HCT116 (cell line): ENCODE measurements at regions not wholly inside any gene's neighbourhood (a gene's known extent, or its start where the extent isn't known, plus 50 kb on each side); places are given as distances from the start of the nearest gene placed in this dataset.

Experiments
- ATAC-seq: fragments of 200-7000 bp; cut with Tn5 transposase; 2 replicates; pipeline ENCODE4 v1.9.1; 2020; ENCODE audit warnings: mild to moderate bottlenecking, moderate library complexity
- BruUV-seq: library from RNA; stranded (reverse); fragments of 400-500 nt; replicated peaks from 2 replicates; lab custom pipeline; 2021; lab: Mats Ljungman, UMichigan
- CTCF ChIA-PET: fragments of 300-600 bp; sonication (Branson Sonifier 250); formaldehyde crosslinking; loops from one replicate; lab custom pipeline; 2021; ENCODE audit warnings: antibody characterized with exemption; lab: Charles Lee
- POLR2A ChIA-PET: fragments of 300-600, 350-600 bp; sonication (Branson Sonifier 250); formaldehyde crosslinking; loops from one replicate; lab custom pipeline; 2021; ENCODE audit warnings: antibody characterized with exemption; lab: Charles Lee
- RAD21 ChIA-PET, 2 experiments: fragments of 300-600 bp; sonication (Branson Sonifier 250); formaldehyde crosslinking; loops; one replicate each; lab custom pipeline; 2023; ENCODE audit warnings: low total read pairs in 2 of 2; ENCODE audit not compliant: uncharacterized antibody in 2 of 2, unreplicated experiment in 2 of 2, low non-redundant PET in 1 of 2; lab: Charles Lee
- DNase-seq: peaks from one replicate; pipeline ENCODE4 v3.0.0-alpha.2; 2010; ENCODE audit warnings: low read depth, low spot score
- H2AFZ ChIP-seq: fragments of 200-600 bp; shearing (Covaris generic), sonication (generic); 2 replicates; pipeline ENCODE4 v1.6.1; 2017; ENCODE audit warnings: low read depth, mixed run types, mixed read lengths, antibody characterized with exemption, low read length; ENCODE audit not compliant: poor library complexity, severe bottlenecking
- H3K27ac ChIP-seq: 2 replicates; pipeline ENCODE4 v1.5.1; 2012; ENCODE audit warnings: low read depth, low read length
- H3K27me3 ChIP-seq: fragments of 200-600 bp; sonication (generic); 2 replicates; pipeline ENCODE4 v1.6.1; 2016; ENCODE audit warnings: mixed run types, low read length, mixed read lengths; ENCODE audit not compliant: insufficient read depth
- H3K36me3 ChIP-seq, 2 experiments: fragments of 200-500 bp in 1 of 2; fragments of 200-600 bp in 1 of 2; sonication (Bioruptor generic) in 1 of 2; sonication (generic) in 1 of 2; 2 replicates each; pipeline versions ENCODE4 v1.5.1 to v1.6.1; 2014 to 2016; ENCODE audit warnings: low read length in 2 of 2, inconsistent platforms in 1 of 2, mixed read lengths in 1 of 2, mixed run types in 1 of 2; ENCODE audit not compliant: insufficient read depth in 2 of 2, control insufficient read depth in 1 of 2
- H3K4me1 ChIP-seq, 2 experiments: fragments of 200-600 bp in 1 of 2; sonication (generic) in 1 of 2; 2 replicates each; pipeline versions ENCODE4 v1.5.1 to v1.6.1; 2012 to 2017; ENCODE audit warnings: low read length in 2 of 2, inconsistent platforms in 1 of 2, mild to moderate bottlenecking in 1 of 2, mixed read lengths in 1 of 2, mixed run types in 1 of 2, moderate library complexity in 1 of 2; ENCODE audit not compliant: insufficient read depth in 2 of 2, control insufficient read depth in 1 of 2
- H3K4me2 ChIP-seq: fragments of 200-600 bp; sonication (generic); 2 replicates; pipeline ENCODE4 v1.6.1; 2017; ENCODE audit warnings: mixed run types, low read length, mixed read lengths
- H3K4me3 ChIP-seq, 2 experiments: fragments of 200-600 bp in 1 of 2; sonication (generic) in 1 of 2; replicated peaks in 1 of 2; 2 replicates each; pipeline ENCODE4 v1.5.1; 2011 to 2016; ENCODE audit warnings: low read length in 2 of 2, control low read depth in 1 of 2, low read depth in 1 of 2, mild to moderate bottlenecking in 1 of 2, mixed read lengths in 1 of 2, mixed run types in 1 of 2
- H3K79me2 ChIP-seq: fragments of 200-600 bp; sonication (generic); 2 replicates; pipeline ENCODE4 v1.6.1; 2017; ENCODE audit warnings: mild to moderate bottlenecking, mixed run types, low read length, moderate library complexity, mixed read lengths; ENCODE audit not compliant: insufficient read depth
- H3K9ac ChIP-seq: fragments of 200-600 bp; sonication (generic); 2 replicates; pipeline ENCODE4 v1.6.1; 2016; ENCODE audit warnings: low read length, mixed read lengths
- H3K9me2 ChIP-seq: fragments of 200-600 bp; sonication (generic), shearing (Covaris generic); 2 replicates; pipeline ENCODE4 v1.6.1; 2017; ENCODE audit warnings: mixed run types, mild to moderate bottlenecking, moderate library complexity; ENCODE audit not compliant: insufficient read depth
- H3K9me3 ChIP-seq, 2 experiments: fragments of 200-500 bp in 1 of 2; fragments of 200-600 bp in 1 of 2; sonication (Bioruptor generic) in 1 of 2; sonication (generic) in 1 of 2; 2 replicates each; pipeline ENCODE4 v1.6.1; 2014 to 2017; ENCODE audit warnings: low read length in 2 of 2, mixed read lengths in 2 of 2, inconsistent platforms in 1 of 2, low read depth in 1 of 2, mild to moderate bottlenecking in 1 of 2, mixed run types in 1 of 2, moderate library complexity in 1 of 2; ENCODE audit not compliant: control insufficient read depth in 1 of 2, insufficient read depth in 1 of 2
- H4K20me1 ChIP-seq: fragments of 200-600 bp; sonication (generic), shearing (Covaris generic); 2 replicates; pipeline ENCODE4 v1.6.1; 2017; ENCODE audit warnings: mixed run types, mild to moderate bottlenecking, moderate library complexity; ENCODE audit not compliant: insufficient read depth
- CEBPB ChIP-seq: IDR thresholded peaks from 2 replicates; pipeline ENCODE4 v1.6.1; 2012; ENCODE audit warnings: low read depth
- ELF1 ChIP-seq: IDR thresholded peaks from 2 replicates; pipeline ENCODE4 v1.6.1; 2012; ENCODE audit warnings: low read depth, borderline replicate concordance
- EZH2 ChIP-seq: fragments of 200-600 bp; sonication (generic); IDR thresholded peaks from 2 replicates; pipeline ENCODE4 v1.6.1; 2017; ENCODE audit warnings: antibody characterized with exemption, mixed run types
- JUND ChIP-seq: IDR thresholded peaks from 2 replicates; pipeline ENCODE4 v1.6.1; 2012
- RAD21 ChIP-seq: IDR thresholded peaks from 2 replicates; pipeline ENCODE4 v1.6.1; 2012; ENCODE audit warnings: low read depth, mild to moderate bottlenecking
- SIN3A ChIP-seq: IDR thresholded peaks from 2 replicates; pipeline ENCODE4 v1.6.1; 2012; ENCODE audit warnings: low read depth
- SRF ChIP-seq: IDR thresholded peaks from 2 replicates; pipeline ENCODE4 v1.6.1; 2012; ENCODE audit warnings: low read depth
- YY1 ChIP-seq: IDR thresholded peaks from 2 replicates; pipeline ENCODE4 v1.6.1; 2011; ENCODE audit warnings: low read length, low read depth, moderate library complexity, mild to moderate bottlenecking; ENCODE audit not compliant: insufficient replicate concordance; ENCODE audit errors: extremely low read depth
- intact Hi-C: fragments of 100-400 bp; cut with micrococcal nuclease; formaldehyde crosslinking; loops from 2 replicates; pipeline ENCODE4 v1.10.0; 2022
- TF ChIP-seq, protein P1 (sequence below): IDR thresholded peaks from 2 replicates; pipeline ENCODE4 v1.6.1; 2012
- TF ChIP-seq, protein P2 (sequence below): IDR thresholded peaks from 2 replicates; pipeline ENCODE4 v1.6.1; 2012
- TF ChIP-seq, protein P3 (sequence below): IDR thresholded peaks from 2 replicates; pipeline ENCODE4 v1.6.1; 2012; ENCODE audit warnings: low read depth

GRCh38 chr2:136208682-136209420 lies 90.9 kb upstream of the CXCR4 start:
- no peaks in the 10 kb centered on the region for H3K4me1 ChIP-seq
- no peaks in the 10 kb centered on the region for H3K36me3 ChIP-seq
- no peak for DNase-seq
- no peaks in the 10 kb centered on the region for H3K79me2 ChIP-seq
- CTCF ChIA-PET: no interaction called here
- no peak overlapping the region for H3K9ac ChIP-seq
- no peaks in the 10 kb centered on the region for H3K27me3 ChIP-seq
- BruUV-seq: no TSS peak
- RAD21 ChIA-PET: no interaction called here
- intact Hi-C loops: no loop called here
- H3K4me2 ChIP-seq: no peak overlapping the region
- H3K9me3 ChIP-seq: no peaks in the 10 kb centered on the region
- H2AFZ ChIP-seq: no peak overlapping the region
- no peaks in the 10 kb centered on the region for H4K20me1 ChIP-seq
- no peak overlapping the region for H3K4me3 ChIP-seq
- TF ChIP-seq JUND: no peak
- TF ChIP-seq, protein P1, sequence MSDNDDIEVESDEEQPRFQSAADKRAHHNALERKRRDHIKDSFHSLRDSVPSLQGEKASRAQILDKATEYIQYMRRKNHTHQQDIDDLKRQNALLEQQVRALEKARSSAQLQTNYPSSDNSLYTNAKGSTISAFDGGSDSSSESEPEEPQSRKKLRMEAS: no peak
- no peak for TF ChIP-seq SIN3A
- TF ChIP-seq SRF: no peak
- no peak for TF ChIP-seq CEBPB
- ATAC-seq: no peak
- no peak overlapping the region for H3K27ac ChIP-seq
- POLR2A ChIA-PET: no interaction called here
- no peaks in the 10 kb centered on the region for H3K9me2 ChIP-seq

- H3K4me3 ChIP-seq: no peak overlapping the region
- RAD21 ChIA-PET: no interaction called here
- H3K9me3 ChIP-seq: no peaks in the 10 kb centered on the region
- no peaks in the 10 kb centered on the region for H3K79me2 ChIP-seq
- DNase-seq (no peak), ATAC-seq (no peak)
- intact Hi-C loops: no loop called here
- no peak for TF ChIP-seq EZH2
- TF ChIP-seq RAD21: no peak
- no peak for TF ChIP-seq ELF1
- no peak for TF ChIP-seq YY1
- TF ChIP-seq, protein P2, sequence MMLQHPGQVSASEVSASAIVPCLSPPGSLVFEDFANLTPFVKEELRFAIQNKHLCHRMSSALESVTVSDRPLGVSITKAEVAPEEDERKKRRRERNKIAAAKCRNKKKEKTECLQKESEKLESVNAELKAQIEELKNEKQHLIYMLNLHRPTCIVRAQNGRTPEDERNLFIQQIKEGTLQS: no peak
- TF ChIP-seq JUND: no peak
- TF ChIP-seq, protein P3, sequence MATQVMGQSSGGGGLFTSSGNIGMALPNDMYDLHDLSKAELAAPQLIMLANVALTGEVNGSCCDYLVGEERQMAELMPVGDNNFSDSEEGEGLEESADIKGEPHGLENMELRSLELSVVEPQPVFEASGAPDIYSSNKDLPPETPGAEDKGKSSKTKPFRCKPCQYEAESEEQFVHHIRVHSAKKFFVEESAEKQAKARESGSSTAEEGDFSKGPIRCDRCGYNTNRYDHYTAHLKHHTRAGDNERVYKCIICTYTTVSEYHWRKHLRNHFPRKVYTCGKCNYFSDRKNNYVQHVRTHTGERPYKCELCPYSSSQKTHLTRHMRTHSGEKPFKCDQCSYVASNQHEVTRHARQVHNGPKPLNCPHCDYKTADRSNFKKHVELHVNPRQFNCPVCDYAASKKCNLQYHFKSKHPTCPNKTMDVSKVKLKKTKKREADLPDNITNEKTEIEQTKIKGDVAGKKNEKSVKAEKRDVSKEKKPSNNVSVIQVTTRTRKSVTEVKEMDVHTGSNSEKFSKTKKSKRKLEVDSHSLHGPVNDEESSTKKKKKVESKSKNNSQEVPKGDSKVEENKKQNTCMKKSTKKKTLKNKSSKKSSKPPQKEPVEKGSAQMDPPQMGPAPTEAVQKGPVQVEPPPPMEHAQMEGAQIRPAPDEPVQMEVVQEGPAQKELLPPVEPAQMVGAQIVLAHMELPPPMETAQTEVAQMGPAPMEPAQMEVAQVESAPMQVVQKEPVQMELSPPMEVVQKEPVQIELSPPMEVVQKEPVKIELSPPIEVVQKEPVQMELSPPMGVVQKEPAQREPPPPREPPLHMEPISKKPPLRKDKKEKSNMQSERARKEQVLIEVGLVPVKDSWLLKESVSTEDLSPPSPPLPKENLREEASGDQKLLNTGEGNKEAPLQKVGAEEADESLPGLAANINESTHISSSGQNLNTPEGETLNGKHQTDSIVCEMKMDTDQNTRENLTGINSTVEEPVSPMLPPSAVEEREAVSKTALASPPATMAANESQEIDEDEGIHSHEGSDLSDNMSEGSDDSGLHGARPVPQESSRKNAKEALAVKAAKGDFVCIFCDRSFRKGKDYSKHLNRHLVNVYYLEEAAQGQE: no peak
- H3K27ac ChIP-seq: no peak overlapping the region
- H3K9me2 ChIP-seq: no peaks in the 10 kb centered on the region
- H4K20me1 ChIP-seq: no peaks in the 10 kb centered on the region
- H3K27me3 ChIP-seq: no peaks in the 10 kb centered on the region
- CTCF ChIA-PET: no interaction called here
- no peak overlapping the region for H2AFZ ChIP-seq
- H3K4me2 ChIP-seq: no peak overlapping the region
- POLR2A ChIA-PET: no interaction called here
- no TSS peak for BruUV-seq
- no peak overlapping the region for H3K9ac ChIP-seq
- H3K36me3 ChIP-seq: no peaks in the 10 kb centered on the region
- no peaks in the 10 kb centered on the region for H3K4me1 ChIP-seq
These were observed 89.7 kb upstream of the CXCR4 start for GRCh38 chr2:136207665-136208064.
